ENCODE measurements at regions not wholly inside any gene's neighbourhood (a gene's known extent, or its start where the extent isn't known, plus 50 kb on each side); places are given as distances from the start of the nearest gene placed in this dataset.

DNA sequence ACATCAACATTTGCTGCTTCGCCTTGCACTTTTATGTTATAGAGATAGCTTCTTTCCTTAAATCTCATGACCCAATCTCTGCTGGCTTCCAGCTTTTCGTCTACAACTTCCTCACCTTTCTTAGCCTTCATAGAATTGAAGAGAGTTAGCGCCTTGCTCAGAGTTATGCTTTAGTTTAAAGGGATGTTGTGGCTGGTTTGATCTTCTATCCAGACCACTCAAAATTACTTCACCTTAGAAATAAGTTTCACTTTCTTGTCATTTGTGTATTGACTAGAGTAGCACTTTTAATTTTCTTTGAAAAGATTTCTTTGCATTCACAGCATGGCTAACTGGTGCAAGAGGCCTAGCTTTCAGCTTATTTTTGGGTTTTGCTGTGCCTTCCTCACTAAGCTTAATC is 414.2 kb downstream of the ZNF608 start:
- H3K4me2 ChIP-seq (ENCODE audit: control insufficient read depth, extremely low read depth, insufficient read depth, low read depth, low read length) = no peak overlapping the region
- no peak overlapping the region for H3K9ac ChIP-seq (ENCODE audit: control insufficient read depth, extremely low read depth, insufficient read depth, low read length)
- dilution Hi-C loops (cut with MboI; ENCODE audit: extremely low pct_ligation_motif_present, low sequenced_read_pairs) = no loop called here
- H3K4me3 ChIP-seq (ENCODE audit: control insufficient read depth in 2 of 3, extremely low read depth in 1 of 3, insufficient read depth in 2 of 3, low read depth in 1 of 3, low read length in 3 of 3) = no peak overlapping the region
- no peaks in the 10 kb centered on the region for H3K9me3 ChIP-seq (ENCODE audit: control insufficient read depth, low read depth, low read length)
- no peaks in the 10 kb centered on the region for H3K9me1 ChIP-seq (ENCODE audit: control insufficient read depth, extremely low read depth, insufficient read depth, low read length)
- H3K27me3 ChIP-seq (ENCODE audit: control insufficient read depth, extremely low read depth, insufficient read depth, low read length) = peaks cover 3% of the 10 kb centered on the region
- no peaks in the 10 kb centered on the region for H3K79me2 ChIP-seq (ENCODE audit: control insufficient read depth, insufficient read depth, low read length)
- DNase-seq (ENCODE audit: low read depth, low spot score) (no peak), FAIRE-seq (no peak)
- H3K36me3 ChIP-seq (ENCODE audit: control insufficient read depth in 2 of 2, extremely low read depth in 1 of 2, insufficient read depth in 2 of 2, low read length in 2 of 2) = no peaks in the 10 kb centered on the region
- no peaks in the 10 kb centered on the region for H4K20me1 ChIP-seq (ENCODE audit: control insufficient read depth, extremely low read depth, insufficient read depth, low read length)
- no peaks in the 10 kb centered on the region for H3K4me1 ChIP-seq (ENCODE audit: control insufficient read depth, extremely low read depth, insufficient read depth, low read length)
- TF ChIP-seq CTCF (optimal IDR thresholded peaks at IDR 0.05 in 1 of 3, IDR thresholded peaks at IDR 0.05 in 1 of 3, conservative IDR thresholded peaks at IDR 0.05 in 1 of 3; ENCODE audit: extremely low read depth in 1 of 3, insufficient read depth in 2 of 3, low read length in 3 of 3) = no peak
- TF ChIP-seq EZH2 (IDR thresholded peaks at IDR 0.05; ENCODE audit: low read length) = no peak
- no peak overlapping the region for H2AFZ ChIP-seq (ENCODE audit: control insufficient read depth, low read length)
- no peak overlapping the region for H3K27ac ChIP-seq (ENCODE audit: control insufficient read depth, insufficient read depth, low read length)

DNA sequence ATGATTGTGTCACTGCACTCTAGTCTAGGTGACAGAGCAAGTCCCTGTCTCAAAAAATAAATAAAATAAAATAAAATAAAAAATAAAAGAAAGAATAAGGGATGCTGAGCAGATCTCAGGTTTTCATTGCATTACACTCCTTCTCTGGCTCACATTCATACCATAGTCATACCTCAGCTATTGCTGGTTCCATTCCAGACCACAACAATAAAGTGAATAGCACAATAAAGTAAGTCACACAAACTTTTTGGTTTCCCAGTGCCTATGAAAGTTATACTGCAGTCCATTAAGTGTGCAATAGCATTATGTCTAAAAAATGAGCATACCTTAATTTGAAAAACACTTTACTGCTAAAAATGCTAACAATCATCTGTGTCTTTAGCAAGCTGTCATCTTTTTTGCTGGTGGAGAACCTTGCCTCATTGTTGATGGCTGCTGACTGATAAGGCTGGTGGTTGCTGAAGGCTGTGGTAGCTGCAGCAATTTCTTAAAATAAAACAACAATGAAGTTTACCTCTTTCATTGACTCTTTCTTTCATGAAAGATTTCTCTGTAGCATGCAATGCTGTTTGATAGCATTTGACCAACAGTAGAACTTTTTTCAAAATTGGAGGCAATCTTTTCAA is 415.7 kb downstream of the ZNF608 start:
- no peaks in the 10 kb centered on the region for H3K79me2 ChIP-seq (ENCODE audit: control insufficient read depth, insufficient read depth, low read length)
- DNase-seq (ENCODE audit: low read depth, low spot score) = no peak
- FAIRE-seq = no peak
- no peak overlapping the region for H3K4me3 ChIP-seq (ENCODE audit: control insufficient read depth in 2 of 3, extremely low read depth in 1 of 3, insufficient read depth in 2 of 3, low read depth in 1 of 3, low read length in 3 of 3)
- peaks cover 3% of the 10 kb centered on the region for H3K27me3 ChIP-seq (ENCODE audit: control insufficient read depth, extremely low read depth, insufficient read depth, low read length)
- no peaks in the 10 kb centered on the region for H3K9me3 ChIP-seq (ENCODE audit: control insufficient read depth, low read depth, low read length)
- no peaks in the 10 kb centered on the region for H3K36me3 ChIP-seq (ENCODE audit: control insufficient read depth in 2 of 2, extremely low read depth in 1 of 2, insufficient read depth in 2 of 2, low read length in 2 of 2)
- H3K9me1 ChIP-seq (ENCODE audit: control insufficient read depth, extremely low read depth, insufficient read depth, low read length) = no peaks in the 10 kb centered on the region
- dilution Hi-C loops (cut with MboI; ENCODE audit: extremely low pct_ligation_motif_present, low sequenced_read_pairs) = no loop called here
- H3K9ac ChIP-seq (ENCODE audit: control insufficient read depth, extremely low read depth, insufficient read depth, low read length) = no peak overlapping the region
- no peak overlapping the region for H3K27ac ChIP-seq (ENCODE audit: control insufficient read depth, insufficient read depth, low read length)
- no peak for TF ChIP-seq EZH2 (IDR thresholded peaks at IDR 0.05; ENCODE audit: low read length)
- TF ChIP-seq CTCF (optimal IDR thresholded peaks at IDR 0.05 in 1 of 3, IDR thresholded peaks at IDR 0.05 in 1 of 3, conservative IDR thresholded peaks at IDR 0.05 in 1 of 3; ENCODE audit: extremely low read depth in 1 of 3, insufficient read depth in 2 of 3, low read length in 3 of 3) = no peak
- no peaks in the 10 kb centered on the region for H4K20me1 ChIP-seq (ENCODE audit: control insufficient read depth, extremely low read depth, insufficient read depth, low read length)
- no peak overlapping the region for H2AFZ ChIP-seq (ENCODE audit: control insufficient read depth, low read length)
- H3K4me1 ChIP-seq (ENCODE audit: control insufficient read depth, extremely low read depth, insufficient read depth, low read length) = no peaks in the 10 kb centered on the region
- no peak overlapping the region for H3K4me2 ChIP-seq (ENCODE audit: control insufficient read depth, extremely low read depth, insufficient read depth, low read depth, low read length)

Measured in keratinocyte (primary cell).